ENCODE measurements at regions not wholly inside any gene's neighbourhood (a gene's known extent, or its start where the extent isn't known, plus 50 kb on each side); places are given as distances from the start of the nearest gene placed in this dataset.

GRCh38 chr15:62485170-62485720 lies 320.2 kb upstream of the C2CD4B start:
- TF ChIP-seq CTCF (IDR thresholded peaks at IDR 0.05; ENCODE audit: low read depth, low read length) (no peak), EZH2phosphoT487 (IDR thresholded peaks at IDR 0.05; ENCODE audit: low read depth) (no peak)

Data from OCI-LY3 (cell line).